Spleen (tissue), 11 donors: ENCODE measurements at regions not wholly inside any gene's neighbourhood (a gene's known extent, or its start where the extent isn't known, plus 50 kb on each side); places are given as distances from the start of the nearest gene placed in this dataset.
A peak's percentile ranks its signal among the peaks of the same experiment; 100 is the strongest.
"Not testable (repeated sequence)": the region's sequence is repeated elsewhere in the genome, so short reads cannot be mapped to it uniquely, and the experiment has no call there.

Experiments
- DNase-seq: peaks from one replicate; pipeline ENCODE4 v3.0.0-alpha.2; 2020
- H3K27ac ChIP-seq, 8 donors: fragments of 200-600 bp; sonication (generic) in 7 of 8; 1 replicate in 4 of 8; 2 replicates in 4 of 8; pipeline versions ENCODE4 v1.5.0 to v1.8.0; 2016 to 2021; ENCODE audit warnings: inconsistent platforms in 4 of 8, mild to moderate bottlenecking in 4 of 8, moderate library complexity in 1 of 8
- H3K27me3 ChIP-seq, 7 donors: fragments of 200-600 bp; sonication (generic) in 6 of 7; replicated peaks in 1 of 7; 1 replicate in 4 of 7; 2 replicates in 3 of 7; pipeline versions ENCODE4 v1.5.0 to v1.8.0; 2016 to 2021; ENCODE audit warnings: inconsistent platforms in 3 of 7, mild to moderate bottlenecking in 1 of 7
- H3K36me3 ChIP-seq, 6 donors: fragments of 200-600 bp; sonication (generic) in 5 of 6; 1 replicate in 4 of 6; 2 replicates in 2 of 6; pipeline versions ENCODE4 v1.5.0 to v1.8.0; 2016 to 2021; ENCODE audit warnings: inconsistent platforms in 2 of 6
- H3K4me1 ChIP-seq, 6 donors: fragments of 200-600 bp; sonication (generic) in 5 of 6; 1 replicate in 3 of 6; 2 replicates in 3 of 6; pipeline versions ENCODE4 v1.5.0 to v1.8.0; 2016 to 2021; ENCODE audit warnings: inconsistent platforms in 3 of 6
- H3K4me3 ChIP-seq, 8 donors: fragments of 200-600 bp; sonication (generic) in 7 of 8; 1 replicate in 4 of 8; 2 replicates in 4 of 8; pipeline versions ENCODE4 v1.5.0 to v1.8.0; 2016 to 2021; ENCODE audit warnings: inconsistent platforms in 4 of 8, mild to moderate bottlenecking in 4 of 8, moderate library complexity in 2 of 8
- H3K9me3 ChIP-seq, 8 donors: fragments of 200-600 bp; sonication (generic) in 7 of 8; 1 replicate in 4 of 8; 2 replicates in 4 of 8; pipeline versions ENCODE4 v1.5.0 to v1.8.0; 2016 to 2021; ENCODE audit warnings: inconsistent platforms in 4 of 8
- POLR2A ChIP-seq, 3 donors: fragments of 450-650 bp; IDR thresholded peaks; one replicate each; pipeline ENCODE4 v1.5.1; 2017; ENCODE audit warnings: antibody characterized with exemption in 3 of 3, mild to moderate bottlenecking in 1 of 3
- POLR2AphosphoS5 ChIP-seq, 3 donors: sonication (generic); formaldehyde crosslinking; IDR thresholded peaks; one replicate each; pipeline ENCODE4 v1.5.1; 2017; ENCODE audit warnings: antibody characterized with exemption in 3 of 3
- WGBS, 5 donors: extraction: QIAGEN DNeasy Blood & Tissue Kit in 3 of 5; methylation state at CpG; one replicate each; pipeline versions ENCODE4 v1.1.5 to v1.1.7; 2013 to 2018; 5-methylcytosine and 5-hydroxymethylcytosine counted together
- intact Hi-C: fragments of 100-400 bp; cut with DNase I; formaldehyde crosslinking; loops from one replicate; pipeline ENCODE4 v1.15.0; 2023; ENCODE audit warnings: low total_unique reads
- TF ChIP-seq, protein P1 (sequence below), 11 experiments: fragments of 200-600 bp in 7 of 11; fragments of 450-650 bp in 4 of 11; sonication (generic) in 4 of 11; IDR thresholded peaks in 8 of 11; conservative IDR thresholded peaks in 3 of 11; 1 replicate in 7 of 11; 2 replicates in 4 of 11; pipeline versions ENCODE4 v1.4.0 to v1.8.0; 2016 to 2021; ENCODE audit warnings: antibody characterized with exemption in 11 of 11, inconsistent platforms in 4 of 11, mild to moderate bottlenecking in 1 of 11
- donor health status: healthy with polysubstance abuse.
- donor health status: DM: no; HTN: no; CAD: no; lungs with moderate emphysema.
- donor health status: DM: no; HTN: no; CAD: no.
- donor health status: Bipolar disorder and iron deficiency.
- donor health status: healthy.
- donor health status: DM: no; HTN: no; CAD: no.
- donor health status: DM: yes; HTN: yes; CAD: no.

DNA sequence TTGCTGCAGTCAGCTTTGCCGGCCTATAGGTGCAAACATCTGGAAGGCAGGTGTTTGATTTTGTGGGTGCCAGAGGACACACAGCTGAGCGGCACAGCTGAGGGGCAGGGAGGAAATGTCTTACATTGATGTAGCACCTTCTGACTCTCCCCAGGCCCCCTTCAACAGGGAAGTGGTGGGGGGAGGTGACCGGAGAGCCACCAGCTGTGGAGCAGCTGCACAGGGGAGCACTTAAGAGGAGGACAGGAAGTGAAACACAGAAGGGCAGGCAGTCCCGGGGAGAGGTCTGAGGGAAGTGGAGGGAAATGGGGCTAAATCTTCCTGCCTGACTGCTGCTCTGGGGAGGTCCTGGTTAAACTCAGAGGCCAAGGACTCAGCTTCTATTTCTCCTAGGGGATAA is 409.1 kb downstream of the TNS1 start:
- Histone ChIP-seq H3K27me3 (peaks cover 0 to 11% (median 0%) of the 10 kb centered on the region in 7 donors), H3K36me3 (no peaks in the 10 kb centered on the region), H3K27ac (no peak overlapping the region), H3K9me3 (no peaks in the 10 kb centered on the region), H3K4me3 (no peak overlapping the region), H3K4me1 (peaks cover 0 to 8% (median 2%) of the 10 kb centered on the region in 6 donors)
- no peak for DNase-seq
- WGBS, 5 donors, result 15 to 30% (median 23%) methylated on average over 4 of the region's 4 CpGs
- TF ChIP-seq POLR2AphosphoS5 (IDR thresholded peaks at IDR 0.05), result peak in 1 of 3 donors; percentile 38
- TF ChIP-seq, protein P1, sequence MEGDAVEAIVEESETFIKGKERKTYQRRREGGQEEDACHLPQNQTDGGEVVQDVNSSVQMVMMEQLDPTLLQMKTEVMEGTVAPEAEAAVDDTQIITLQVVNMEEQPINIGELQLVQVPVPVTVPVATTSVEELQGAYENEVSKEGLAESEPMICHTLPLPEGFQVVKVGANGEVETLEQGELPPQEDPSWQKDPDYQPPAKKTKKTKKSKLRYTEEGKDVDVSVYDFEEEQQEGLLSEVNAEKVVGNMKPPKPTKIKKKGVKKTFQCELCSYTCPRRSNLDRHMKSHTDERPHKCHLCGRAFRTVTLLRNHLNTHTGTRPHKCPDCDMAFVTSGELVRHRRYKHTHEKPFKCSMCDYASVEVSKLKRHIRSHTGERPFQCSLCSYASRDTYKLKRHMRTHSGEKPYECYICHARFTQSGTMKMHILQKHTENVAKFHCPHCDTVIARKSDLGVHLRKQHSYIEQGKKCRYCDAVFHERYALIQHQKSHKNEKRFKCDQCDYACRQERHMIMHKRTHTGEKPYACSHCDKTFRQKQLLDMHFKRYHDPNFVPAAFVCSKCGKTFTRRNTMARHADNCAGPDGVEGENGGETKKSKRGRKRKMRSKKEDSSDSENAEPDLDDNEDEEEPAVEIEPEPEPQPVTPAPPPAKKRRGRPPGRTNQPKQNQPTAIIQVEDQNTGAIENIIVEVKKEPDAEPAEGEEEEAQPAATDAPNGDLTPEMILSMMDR (IDR thresholded peaks at IDR 0.05 in 8 of 11, conservative IDR thresholded peaks at IDR 0.05 in 3 of 11), result no peak
- intact Hi-C loops, result no loop called here

DNA sequence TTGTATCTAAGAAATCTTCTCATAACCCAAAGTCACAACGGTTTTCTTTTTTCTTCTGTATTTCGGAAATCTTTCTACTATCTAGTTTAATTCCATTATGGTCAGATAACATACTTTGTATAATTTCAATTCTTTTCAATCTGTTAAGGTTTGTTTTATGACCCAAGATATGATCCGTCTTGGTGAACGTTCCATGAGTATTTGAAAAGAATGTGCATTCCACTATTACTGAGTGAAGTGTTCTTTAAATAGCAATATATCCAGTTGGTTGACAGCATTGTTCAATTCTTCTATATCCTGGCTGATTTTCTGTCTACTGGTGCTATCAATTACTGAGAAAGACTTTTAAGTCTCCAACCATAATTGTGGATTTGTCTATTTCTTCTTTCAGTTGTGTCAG is 414.5 kb downstream of the TNS1 start:
- H3K27ac ChIP-seq, result no peak overlapping the region
- intact Hi-C loops, result no loop called here

DNA sequence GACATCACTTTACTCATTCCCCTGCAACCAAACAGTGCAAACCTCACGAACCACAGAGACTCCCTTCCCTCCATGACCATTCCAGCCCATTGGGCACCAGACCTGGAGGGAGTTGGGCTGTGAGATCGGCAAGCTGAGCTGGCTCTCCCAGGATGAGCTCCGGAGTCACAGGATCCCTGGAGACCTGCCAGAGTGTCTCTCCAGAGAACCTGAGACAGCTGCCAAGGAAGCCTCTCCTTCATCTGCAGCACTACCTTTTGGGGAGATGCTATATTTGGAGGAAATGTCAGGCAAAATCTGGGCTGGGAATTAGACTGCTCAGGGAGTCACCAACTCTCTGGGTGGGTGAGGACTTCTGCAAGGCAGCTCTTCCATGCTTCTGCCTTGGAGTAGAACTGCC is 417.4 kb downstream of the TNS1 start:
- H3K36me3 ChIP-seq, result no peaks in the 10 kb centered on the region
- no peaks in the 10 kb centered on the region for H3K9me3 ChIP-seq
- no peak for DNase-seq
- no peak overlapping the region for H3K4me3 ChIP-seq
- 75 to 87% (median 84%) methylated on average over 3 of the region's 3 CpGs for WGBS, 5 donors
- H3K4me1 ChIP-seq, result peaks cover 0 to 7% (median 0%) of the 10 kb centered on the region in 6 donors
- intact Hi-C loops, result no loop called here
- TF ChIP-seq, protein P1 (IDR thresholded peaks at IDR 0.05 in 8 of 11, conservative IDR thresholded peaks at IDR 0.05 in 3 of 11), result no peak
- TF ChIP-seq POLR2AphosphoS5 (IDR thresholded peaks at IDR 0.05), result no peak
- no peaks in the 10 kb centered on the region for H3K27me3 ChIP-seq
- H3K27ac ChIP-seq, result no peak overlapping the region

More for the DNA sequence above, 414.5 kb downstream of the TNS1 start:
- H3K4me3 ChIP-seq, result no peak overlapping the region
- 85 to 96% (median 90%) methylated on average over 4 of the region's 4 CpGs for WGBS, 5 donors
- DNase-seq, result no peak
- TF ChIP-seq POLR2AphosphoS5 (IDR thresholded peaks at IDR 0.05) (no peak), POLR2A (IDR thresholded peaks at IDR 0.05) (no peak)
- TF ChIP-seq, protein P1 (IDR thresholded peaks at IDR 0.05 in 8 of 11, conservative IDR thresholded peaks at IDR 0.05 in 3 of 11), result no peak
- H3K27me3 ChIP-seq, result no peaks in the 10 kb centered on the region
- H3K4me1 ChIP-seq, result peaks cover 0 to 7% (median 0%) of the 10 kb centered on the region in 6 donors
- H3K9me3 ChIP-seq, result no peaks in the 10 kb centered on the region
- H3K36me3 ChIP-seq, result no peaks in the 10 kb centered on the region

DNA sequence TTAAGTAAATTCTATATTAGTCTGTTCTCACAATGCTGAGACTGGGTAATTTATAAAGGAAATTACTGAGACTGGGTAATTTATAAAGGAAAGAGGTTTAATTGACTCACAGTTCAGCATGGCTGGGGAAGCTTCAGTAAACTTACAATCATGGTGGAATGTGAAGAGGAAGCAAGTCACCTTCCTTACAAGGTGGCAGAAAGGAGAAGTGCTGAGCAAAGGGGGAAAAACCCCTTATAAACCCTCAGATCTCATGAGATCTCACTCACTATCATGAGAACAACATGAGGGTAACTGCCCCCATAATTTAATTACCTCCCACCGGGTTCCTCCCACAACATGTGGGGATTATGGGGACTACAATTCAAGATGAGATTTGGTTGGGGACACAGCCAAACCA is 422.4 kb downstream of the TNS1 start:
- H3K4me3 ChIP-seq, H3K36me3 ChIP-seq, H3K9me3 ChIP-seq, H3K27ac ChIP-seq, intact Hi-C loops, H3K27me3 ChIP-seq, DNase-seq, H3K4me1 ChIP-seq: not testable (repeated sequence)
- WGBS, 5 donors, result 80 to 90% (median 86%) methylated on average over 1 of the region's 1 CpG

DNA sequence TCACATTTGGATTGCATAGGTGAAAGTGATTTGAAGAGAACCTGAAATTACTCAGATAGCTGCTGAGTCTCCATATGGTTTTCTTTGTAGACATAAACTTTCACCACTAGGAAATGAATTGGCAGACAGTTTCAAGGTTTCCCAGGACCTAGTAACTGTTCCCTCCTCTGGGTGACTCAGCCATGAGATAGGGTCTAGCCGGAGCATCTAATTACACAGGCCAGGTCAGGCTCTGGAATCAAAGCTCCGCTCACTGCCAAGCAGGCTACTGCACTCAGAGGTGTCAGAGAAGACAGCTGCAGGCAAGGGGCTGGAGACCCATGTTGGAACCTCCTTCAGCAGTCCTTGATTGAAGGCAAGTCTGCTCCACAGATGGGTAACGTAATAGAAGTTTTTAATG is 429.2 kb downstream of the TNS1 start:
- TF ChIP-seq POLR2A (IDR thresholded peaks at IDR 0.05), result no peak
- TF ChIP-seq POLR2AphosphoS5 (IDR thresholded peaks at IDR 0.05), result no peak
- TF ChIP-seq, protein P1 (IDR thresholded peaks at IDR 0.05 in 8 of 11, conservative IDR thresholded peaks at IDR 0.05 in 3 of 11), result no peak
- WGBS, 5 donors, result 83 to 100% (median 88%) methylated on average over 3 of the region's 3 CpGs
- intact Hi-C loops, result no loop called here
- Histone ChIP-seq H3K4me1 (no peaks in the 10 kb centered on the region), H3K9me3 (no peaks in the 10 kb centered on the region), H3K36me3 (no peaks in the 10 kb centered on the region), H3K4me3 (no peak overlapping the region), H3K27ac (no peak overlapping the region), H3K27me3 (no peaks in the 10 kb centered on the region)
- DNase-seq, result no peak
